ENCODE measurements at regions not wholly inside any gene's neighbourhood (a gene's known extent, or its start where the extent isn't known, plus 50 kb on each side); places are given as distances from the start of the nearest gene placed in this dataset.

- DNase-seq (ENCODE audit: low read depth): no peak
Measured at GRCh38 chr22:27472975-27473374, 328.6 kb downstream of the MN1 start.

GRCh38 chr22:27473533-27473932, 328.0 kb downstream of the MN1 start:
- DNase-seq (ENCODE audit: low read depth): no peak

GRCh38 chr22:27474112-27474571, 327.4 kb downstream of the MN1 start:
- no peak for DNase-seq (ENCODE audit: low read depth)

GRCh38 chr22:27474711-27475547, 326.6 kb downstream of the MN1 start:
- DNase-seq (ENCODE audit: low read depth): peak; percentile 76

GRCh38 chr22:27475548-27475897, 326.0 kb downstream of the MN1 start:
- DNase-seq (ENCODE audit: low read depth): no peak

GRCh38 chr22:27476318-27476717, 325.2 kb downstream of the MN1 start:
- DNase-seq (ENCODE audit: low read depth): no peak

- DNase-seq (ENCODE audit: low read depth): peak; percentile 44
Measured at GRCh38 chr22:27476729-27477128, 324.8 kb downstream of the MN1 start.

- no peak for DNase-seq (ENCODE audit: low read depth)
Measured at GRCh38 chr22:27477171-27477570, 324.4 kb downstream of the MN1 start.

- DNase-seq (ENCODE audit: low read depth): no peak
Measured at GRCh38 chr22:27480487-27480886, 321.1 kb downstream of the MN1 start.

- no peak for DNase-seq (ENCODE audit: low read depth)
Measured at GRCh38 chr22:27482402-27482801, 319.2 kb downstream of the MN1 start.

GRCh38 chr22:27483095-27483785, 318.3 kb downstream of the MN1 start:
- DNase-seq (ENCODE audit: low read depth): no peak

- DNase-seq (ENCODE audit: low read depth): no peak
Measured at GRCh38 chr22:27485842-27486241, 315.7 kb downstream of the MN1 start.

GRCh38 chr22:27487600-27488452, 313.7 kb downstream of the MN1 start:
- no peak for DNase-seq (ENCODE audit: low read depth)

- no peak for DNase-seq (ENCODE audit: low read depth)
Measured at GRCh38 chr22:27488456-27489177, 312.9 kb downstream of the MN1 start.

GRCh38 chr22:27489178-27489675, 312.3 kb downstream of the MN1 start:
- no peak for DNase-seq (ENCODE audit: low read depth)

GRCh38 chr22:27490080-27490479, 311.5 kb downstream of the MN1 start:
- DNase-seq (ENCODE audit: low read depth): no peak

- DNase-seq (ENCODE audit: low read depth): no peak
Measured at GRCh38 chr22:27491888-27492287, 309.7 kb downstream of the MN1 start.

- DNase-seq (ENCODE audit: low read depth): no peak
Measured at GRCh38 chr22:27492566-27493201, 308.9 kb downstream of the MN1 start.

- DNase-seq (ENCODE audit: low read depth): no peak
Measured at GRCh38 chr22:27493796-27494195, 307.8 kb downstream of the MN1 start.

GRCh38 chr22:27494785-27495184, 306.8 kb downstream of the MN1 start:
- DNase-seq (ENCODE audit: low read depth): no peak

- DNase-seq (ENCODE audit: low read depth): no peak
Measured at GRCh38 chr22:27495325-27495724, 306.2 kb downstream of the MN1 start.

Measured in GM04504 (cell line).